Spleen (tissue), 7 donors: ENCODE measurements at regions not wholly inside any gene's neighbourhood (a gene's known extent, or its start where the extent isn't known, plus 50 kb on each side); places are given as distances from the start of the nearest gene placed in this dataset.

Experiments used
- CTCF ChIP-seq, 11 experiments: fragments of 200-600 bp in 7 of 11; fragments of 450-650 bp in 4 of 11; sonication (generic) in 4 of 11; IDR thresholded peaks in 8 of 11; conservative IDR thresholded peaks in 3 of 11; 1 replicate in 7 of 11; 2 replicates in 4 of 11; pipeline versions ENCODE4 v1.4.0 to v1.8.0; 2016 to 2021; ENCODE audit warnings: antibody characterized with exemption in 11 of 11, inconsistent platforms in 4 of 11, mild to moderate bottlenecking in 1 of 11
- POLR2AphosphoS5 ChIP-seq, 3 donors: sonication (generic); formaldehyde crosslinking; IDR thresholded peaks; one replicate each; pipeline ENCODE4 v1.5.1; 2017; ENCODE audit warnings: antibody characterized with exemption in 3 of 3
- donor health status: DM: no; HTN: no; CAD: no; lungs with moderate emphysema.
- donor health status: DM: no; HTN: no; CAD: no.
- donor health status: DM: no; HTN: no; CAD: no.

GRCh38 chr11:10390375-10390774 lies 64.7 kb upstream of the AMPD3 start:
- TF ChIP-seq CTCF (IDR thresholded peaks at IDR 0.05 in 8 of 11, conservative IDR thresholded peaks at IDR 0.05 in 3 of 11) (no peak), POLR2AphosphoS5 (IDR thresholded peaks at IDR 0.05) (no peak)
